Neural progenitor cell (in vitro differentiated cells): ENCODE measurements at regions not wholly inside any gene's neighbourhood (a gene's known extent, or its start where the extent isn't known, plus 50 kb on each side); places are given as distances from the start of the nearest gene placed in this dataset.

Experiments used
- EZH2 ChIP-seq: fragments of 200-600 bp; sonication (generic); IDR thresholded peaks from 2 replicates; pipeline ENCODE4 v1.6.1; 2017; ENCODE audit warnings: antibody characterized with exemption, mild to moderate bottlenecking, moderate library complexity
- TF ChIP-seq, protein P1 (sequence below): fragments of 200-600 bp; sonication (generic); IDR thresholded peaks from 2 replicates; pipeline ENCODE4 v1.5.1; 2017; ENCODE audit warnings: antibody characterized with exemption, mild to moderate bottlenecking

DNA sequence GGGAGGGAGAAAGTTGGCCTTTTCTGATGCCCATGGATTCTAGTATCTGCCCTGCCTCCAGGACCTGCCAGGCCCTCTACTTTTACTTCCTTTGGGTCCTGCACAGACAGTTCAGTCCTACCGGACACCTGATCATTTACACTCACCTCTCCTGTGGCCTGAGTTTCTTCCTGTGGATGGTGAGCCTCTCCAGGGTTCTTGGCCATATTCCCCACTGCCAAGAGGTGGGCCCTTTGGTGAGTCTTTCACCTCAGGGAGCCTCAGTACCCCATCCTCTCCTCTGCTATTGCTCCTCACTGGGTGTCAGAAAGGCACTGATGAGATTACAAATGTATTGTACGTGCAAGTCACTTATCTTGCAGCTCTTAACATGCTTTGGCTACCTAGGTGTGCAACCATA is 81.4 kb upstream of the ETV3 start:
- TF ChIP-seq, protein P1, sequence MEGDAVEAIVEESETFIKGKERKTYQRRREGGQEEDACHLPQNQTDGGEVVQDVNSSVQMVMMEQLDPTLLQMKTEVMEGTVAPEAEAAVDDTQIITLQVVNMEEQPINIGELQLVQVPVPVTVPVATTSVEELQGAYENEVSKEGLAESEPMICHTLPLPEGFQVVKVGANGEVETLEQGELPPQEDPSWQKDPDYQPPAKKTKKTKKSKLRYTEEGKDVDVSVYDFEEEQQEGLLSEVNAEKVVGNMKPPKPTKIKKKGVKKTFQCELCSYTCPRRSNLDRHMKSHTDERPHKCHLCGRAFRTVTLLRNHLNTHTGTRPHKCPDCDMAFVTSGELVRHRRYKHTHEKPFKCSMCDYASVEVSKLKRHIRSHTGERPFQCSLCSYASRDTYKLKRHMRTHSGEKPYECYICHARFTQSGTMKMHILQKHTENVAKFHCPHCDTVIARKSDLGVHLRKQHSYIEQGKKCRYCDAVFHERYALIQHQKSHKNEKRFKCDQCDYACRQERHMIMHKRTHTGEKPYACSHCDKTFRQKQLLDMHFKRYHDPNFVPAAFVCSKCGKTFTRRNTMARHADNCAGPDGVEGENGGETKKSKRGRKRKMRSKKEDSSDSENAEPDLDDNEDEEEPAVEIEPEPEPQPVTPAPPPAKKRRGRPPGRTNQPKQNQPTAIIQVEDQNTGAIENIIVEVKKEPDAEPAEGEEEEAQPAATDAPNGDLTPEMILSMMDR: no peak
- no peak for TF ChIP-seq EZH2
